DND-41 (cell line): ENCODE measurements at regions not wholly inside any gene's neighbourhood (a gene's known extent, or its start where the extent isn't known, plus 50 kb on each side); places are given as distances from the start of the nearest gene placed in this dataset.

Experiments used
- ATAC-seq: fragments of 200-7000 bp; cut with Tn5 transposase; 3 replicates; pipeline ENCODE4 v1.9.1; 2021; ENCODE audit warnings: low read depth; ENCODE audit not compliant: insufficient read depth
- DNase-seq: peaks from one replicate; pipeline ENCODE4 v3.0.0-alpha.2; 2020
- H2AFZ ChIP-seq: 2 replicates; pipeline ENCODE4 v1.6.0; 2012; ENCODE audit warnings: low read depth, low read length
- H3K27ac ChIP-seq: 2 replicates; pipeline ENCODE4 v1.5.1; 2012; ENCODE audit warnings: low read length, inconsistent platforms
- H3K27me3 ChIP-seq: fragments of 200-600 bp; sonication (generic); 2 replicates; pipeline ENCODE4 v1.6.0; 2012; ENCODE audit warnings: low read length, mild to moderate bottlenecking, inconsistent platforms; ENCODE audit not compliant: insufficient read depth, poor library complexity
- H3K36me3 ChIP-seq: 2 replicates; pipeline ENCODE4 v1.5.1; 2012; ENCODE audit warnings: low read length, inconsistent platforms; ENCODE audit not compliant: insufficient read depth
- H3K4me1 ChIP-seq: 2 replicates; pipeline ENCODE4 v1.5.1; 2012; ENCODE audit warnings: mild to moderate bottlenecking, low read length; ENCODE audit not compliant: insufficient read depth
- H3K4me2 ChIP-seq: 2 replicates; pipeline ENCODE4 v1.6.0; 2012; ENCODE audit warnings: mild to moderate bottlenecking, moderate library complexity, low read length, inconsistent platforms; ENCODE audit not compliant: insufficient read depth
- H3K4me3 ChIP-seq, 2 experiments: fragments of 200-600 bp in 1 of 2; shearing (Covaris generic) in 1 of 2; 2 replicates each; pipeline ENCODE4 v1.5.1; 2012 to 2016; ENCODE audit warnings: inconsistent platforms in 2 of 2, low read length in 2 of 2, mild to moderate bottlenecking in 2 of 2, low read depth in 1 of 2, moderate library complexity in 1 of 2
- H3K79me2 ChIP-seq: 2 replicates; pipeline ENCODE4 v1.6.0; 2012; ENCODE audit warnings: low read length, inconsistent platforms; ENCODE audit not compliant: insufficient read depth
- H3K9ac ChIP-seq: 2 replicates; pipeline ENCODE4 v1.6.0; 2012; ENCODE audit warnings: low read depth, mild to moderate bottlenecking, inconsistent platforms, low read length, moderate library complexity
- H3K9me3 ChIP-seq: 2 replicates; pipeline ENCODE4 v1.5.1; 2012; ENCODE audit warnings: low read length, moderate library complexity, mild to moderate bottlenecking, inconsistent platforms; ENCODE audit not compliant: insufficient read depth, severe bottlenecking
- H4K20me1 ChIP-seq: 2 replicates; pipeline ENCODE4 v1.6.0; 2012; ENCODE audit warnings: low read length; ENCODE audit not compliant: insufficient read depth
- CTCF ChIP-seq: IDR thresholded peaks from 2 replicates; pipeline ENCODE4 v1.5.1; 2012; ENCODE audit warnings: borderline replicate concordance, low read length, moderate library complexity, mild to moderate bottlenecking; ENCODE audit not compliant: poor library complexity, severe bottlenecking; ENCODE audit errors: extremely low read depth
- EZH2 ChIP-seq: IDR thresholded peaks from 3 replicates; pipeline ENCODE4 v1.6.1; 2012; ENCODE audit warnings: borderline replicate concordance, low read depth, mild to moderate bottlenecking, moderate library complexity, low read length, inconsistent platforms; ENCODE audit not compliant: severe bottlenecking

- no peaks in the 10 kb centered on the region for H4K20me1 ChIP-seq
- H3K4me2 ChIP-seq, result no peak overlapping the region
- H3K27ac ChIP-seq, result no peak overlapping the region
- H2AFZ ChIP-seq, result no peak overlapping the region
- no peaks in the 10 kb centered on the region for H3K9me3 ChIP-seq
- no peaks in the 10 kb centered on the region for H3K27me3 ChIP-seq
- H3K36me3 ChIP-seq, result no peaks in the 10 kb centered on the region
- H3K4me3 ChIP-seq, result no peak overlapping the region
- ATAC-seq (no peak), DNase-seq (no peak)
- H3K9ac ChIP-seq, result no peak overlapping the region
- H3K4me1 ChIP-seq, result no peaks in the 10 kb centered on the region
- H3K79me2 ChIP-seq, result no peaks in the 10 kb centered on the region
- TF ChIP-seq CTCF (no peak), EZH2 (no peak)
Measured at GRCh38 chr6:120534954-120535353, 799.3 kb downstream of the TBC1D32 start.

GRCh38 chr6:120526576-120526975 lies 807.7 kb downstream of the TBC1D32 start:
- no peaks in the 10 kb centered on the region for H3K4me1 ChIP-seq
- no peaks in the 10 kb centered on the region for H3K36me3 ChIP-seq
- no peaks in the 10 kb centered on the region for H4K20me1 ChIP-seq
- DNase-seq, result no peak
- H3K4me3 ChIP-seq, result no peak overlapping the region
- TF ChIP-seq EZH2 (no peak), CTCF (no peak)
- no peaks in the 10 kb centered on the region for H3K27me3 ChIP-seq
- H2AFZ ChIP-seq, result no peak overlapping the region
- H3K79me2 ChIP-seq, result no peaks in the 10 kb centered on the region
- no peak for ATAC-seq
- no peaks in the 10 kb centered on the region for H3K9me3 ChIP-seq
- H3K4me2 ChIP-seq, result no peak overlapping the region
- no peak overlapping the region for H3K27ac ChIP-seq
- no peak overlapping the region for H3K9ac ChIP-seq

- H3K9ac ChIP-seq, result no peak overlapping the region
- no peaks in the 10 kb centered on the region for H3K36me3 ChIP-seq
- DNase-seq (no peak), ATAC-seq (no peak)
- no peak overlapping the region for H3K4me2 ChIP-seq
- H3K27me3 ChIP-seq, result no peaks in the 10 kb centered on the region
- H3K4me3 ChIP-seq, result no peak overlapping the region
- H3K9me3 ChIP-seq, result no peaks in the 10 kb centered on the region
- no peaks in the 10 kb centered on the region for H3K79me2 ChIP-seq
- no peak overlapping the region for H3K27ac ChIP-seq
- TF ChIP-seq CTCF, result no peak
- no peak for TF ChIP-seq EZH2
- H3K4me1 ChIP-seq, result no peaks in the 10 kb centered on the region
- no peaks in the 10 kb centered on the region for H4K20me1 ChIP-seq
- H2AFZ ChIP-seq, result no peak overlapping the region
Measured at GRCh38 chr6:120514544-120514943, 819.7 kb downstream of the TBC1D32 start.

GRCh38 chr6:120511712-120512111 lies 822.6 kb downstream of the TBC1D32 start:
- Histone ChIP-seq H2AFZ (no peak overlapping the region), H3K4me3 (no peak overlapping the region), H3K36me3 (no peaks in the 10 kb centered on the region), H3K79me2 (no peaks in the 10 kb centered on the region), H3K4me1 (no peaks in the 10 kb centered on the region), H3K27ac (no peak overlapping the region), H3K9me3 (no peaks in the 10 kb centered on the region), H3K9ac (no peak overlapping the region), H3K4me2 (no peak overlapping the region), H4K20me1 (no peaks in the 10 kb centered on the region), H3K27me3 (no peaks in the 10 kb centered on the region)
- ATAC-seq, result no peak
- DNase-seq, result no peak
- TF ChIP-seq EZH2, result no peak
- TF ChIP-seq CTCF, result no peak
